ENCODE measurements at regions not wholly inside any gene's neighbourhood (a gene's known extent, or its start where the extent isn't known, plus 50 kb on each side); places are given as distances from the start of the nearest gene placed in this dataset.

DNA sequence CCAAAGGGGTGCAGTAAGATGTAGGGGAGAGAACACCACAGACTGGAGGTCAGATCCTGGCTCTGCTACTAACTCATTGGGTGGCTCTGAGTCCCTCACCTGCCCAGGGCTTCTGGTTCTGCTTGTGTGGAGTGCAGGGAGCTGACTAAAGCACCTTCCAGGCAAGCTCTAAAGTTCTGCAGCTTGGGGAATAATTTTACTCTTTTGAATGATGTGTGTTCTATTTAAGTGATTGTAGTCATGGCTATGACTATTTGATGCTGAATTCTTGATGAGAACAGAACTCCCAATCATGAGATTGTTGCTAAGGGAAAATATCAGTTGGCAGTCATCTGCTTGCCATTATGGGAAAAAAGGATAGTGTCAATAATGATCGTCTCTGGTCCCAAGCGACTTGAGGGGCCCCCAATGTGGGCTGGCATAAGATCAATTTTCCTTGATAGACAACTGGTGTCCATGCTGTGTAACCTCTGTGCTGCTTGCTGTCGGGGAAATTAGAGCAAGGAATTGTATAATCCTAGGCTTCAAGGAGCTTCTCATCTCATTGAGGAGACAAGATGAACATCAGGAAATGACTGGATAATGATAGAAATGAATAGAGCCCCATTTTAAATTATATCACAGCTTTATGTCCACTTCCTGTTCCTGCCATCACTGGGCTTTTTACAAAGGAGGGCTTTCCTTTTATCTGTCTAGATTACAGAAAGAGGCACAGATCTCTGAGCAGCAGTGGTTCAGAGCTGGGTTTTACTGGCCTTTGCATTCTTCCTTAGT lies 131.7 kb downstream of the SLC4A3 start:
- Mint-ChIP-seq H3K9me3 (peaks cover 2% of the 10 kb centered on the region), H3K27ac (no peak overlapping the region), H3K36me3 (ENCODE audit: low read depth) (no peaks in the 10 kb centered on the region), H3K4me3 (no peak overlapping the region), H3K27me3 (peaks cover 23% of the 10 kb centered on the region), H3K4me1 (ENCODE audit: low read depth) (no peaks in the 10 kb centered on the region)
- Histone ChIP-seq H3K4me1 (ENCODE audit: insufficient read depth, low read length) (no peaks in the 10 kb centered on the region), H3K27ac (ENCODE audit: low read depth in 1 of 2, low read length in 2 of 2) (no peak overlapping the region), H3K9me3 (ENCODE audit: control insufficient read depth in 1 of 2, insufficient read depth in 1 of 2, low read length in 2 of 2) (peaks cover 0 to 6% of the 10 kb centered on the region in 2 experiments), H3K27me3 (ENCODE audit: control insufficient read depth in 1 of 2, insufficient read depth in 2 of 2, low read length in 2 of 2) (no peaks in the 10 kb centered on the region), H3K36me3 (ENCODE audit: insufficient read depth, low read length) (no peaks in the 10 kb centered on the region), H3K4me3 (ENCODE audit: low read length) (no peak overlapping the region)
- ATAC-seq (ENCODE audit: poor library complexity) (no peak), DNase-seq (no peak)
- TF ChIP-seq, protein P1, sequence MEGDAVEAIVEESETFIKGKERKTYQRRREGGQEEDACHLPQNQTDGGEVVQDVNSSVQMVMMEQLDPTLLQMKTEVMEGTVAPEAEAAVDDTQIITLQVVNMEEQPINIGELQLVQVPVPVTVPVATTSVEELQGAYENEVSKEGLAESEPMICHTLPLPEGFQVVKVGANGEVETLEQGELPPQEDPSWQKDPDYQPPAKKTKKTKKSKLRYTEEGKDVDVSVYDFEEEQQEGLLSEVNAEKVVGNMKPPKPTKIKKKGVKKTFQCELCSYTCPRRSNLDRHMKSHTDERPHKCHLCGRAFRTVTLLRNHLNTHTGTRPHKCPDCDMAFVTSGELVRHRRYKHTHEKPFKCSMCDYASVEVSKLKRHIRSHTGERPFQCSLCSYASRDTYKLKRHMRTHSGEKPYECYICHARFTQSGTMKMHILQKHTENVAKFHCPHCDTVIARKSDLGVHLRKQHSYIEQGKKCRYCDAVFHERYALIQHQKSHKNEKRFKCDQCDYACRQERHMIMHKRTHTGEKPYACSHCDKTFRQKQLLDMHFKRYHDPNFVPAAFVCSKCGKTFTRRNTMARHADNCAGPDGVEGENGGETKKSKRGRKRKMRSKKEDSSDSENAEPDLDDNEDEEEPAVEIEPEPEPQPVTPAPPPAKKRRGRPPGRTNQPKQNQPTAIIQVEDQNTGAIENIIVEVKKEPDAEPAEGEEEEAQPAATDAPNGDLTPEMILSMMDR (IDR thresholded peaks at IDR 0.05): no peak
- intact Hi-C loops (cut with DNase I, micrococcal nuclease): no loop called here
- ChIA-PET POLR2A (no interaction called here), CTCF (no interaction called here)

DNA sequence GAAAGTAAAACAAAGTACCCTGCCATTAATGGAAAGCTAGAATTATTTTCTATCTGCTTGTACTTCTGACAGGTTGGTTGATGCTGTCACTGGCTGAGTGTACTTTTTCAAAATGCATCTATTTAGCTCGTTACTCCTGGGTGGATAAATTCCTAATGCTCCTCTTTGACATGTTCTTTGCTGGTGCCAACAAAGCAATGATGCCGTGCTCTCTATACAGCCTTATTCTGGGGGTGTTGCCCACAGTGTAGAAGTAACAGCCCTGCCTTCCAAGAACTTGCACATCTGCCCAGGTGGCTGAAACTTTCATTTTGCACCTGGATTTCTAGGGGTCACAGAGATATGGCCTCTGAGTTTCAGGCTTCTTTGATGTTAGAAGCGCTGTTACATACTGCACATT lies 132.4 kb downstream of the SLC4A3 start:
- CTCF ChIA-PET: no interaction called here
- Histone ChIP-seq H3K4me3 (ENCODE audit: low read length) (no peak overlapping the region), H3K4me1 (ENCODE audit: insufficient read depth, low read length) (no peaks in the 10 kb centered on the region), H3K27ac (ENCODE audit: low read depth in 1 of 2, low read length in 2 of 2) (no peak overlapping the region), H3K36me3 (ENCODE audit: insufficient read depth, low read length) (no peaks in the 10 kb centered on the region), H3K9me3 (ENCODE audit: control insufficient read depth in 1 of 2, insufficient read depth in 1 of 2, low read length in 2 of 2) (peaks cover 0 to 11% of the 10 kb centered on the region in 2 experiments), H3K27me3 (ENCODE audit: control insufficient read depth in 1 of 2, insufficient read depth in 2 of 2, low read length in 2 of 2) (no peaks in the 10 kb centered on the region)
- peaks cover 17% of the 10 kb centered on the region for H3K27me3 Mint-ChIP-seq
- ATAC-seq (ENCODE audit: poor library complexity) (no peak), DNase-seq (no peak)
- POLR2A ChIA-PET: no interaction called here
- H3K4me1 Mint-ChIP-seq (ENCODE audit: low read depth): no peaks in the 10 kb centered on the region
- H3K27ac Mint-ChIP-seq: no peak overlapping the region
- no peaks in the 10 kb centered on the region for H3K36me3 Mint-ChIP-seq (ENCODE audit: low read depth)
- H3K4me3 Mint-ChIP-seq: no peak overlapping the region
- intact Hi-C loops (cut with DNase I, micrococcal nuclease): no loop called here
- TF ChIP-seq, protein P1 (IDR thresholded peaks at IDR 0.05): no peak
- H3K9me3 Mint-ChIP-seq: peaks cover 2% of the 10 kb centered on the region

DNA sequence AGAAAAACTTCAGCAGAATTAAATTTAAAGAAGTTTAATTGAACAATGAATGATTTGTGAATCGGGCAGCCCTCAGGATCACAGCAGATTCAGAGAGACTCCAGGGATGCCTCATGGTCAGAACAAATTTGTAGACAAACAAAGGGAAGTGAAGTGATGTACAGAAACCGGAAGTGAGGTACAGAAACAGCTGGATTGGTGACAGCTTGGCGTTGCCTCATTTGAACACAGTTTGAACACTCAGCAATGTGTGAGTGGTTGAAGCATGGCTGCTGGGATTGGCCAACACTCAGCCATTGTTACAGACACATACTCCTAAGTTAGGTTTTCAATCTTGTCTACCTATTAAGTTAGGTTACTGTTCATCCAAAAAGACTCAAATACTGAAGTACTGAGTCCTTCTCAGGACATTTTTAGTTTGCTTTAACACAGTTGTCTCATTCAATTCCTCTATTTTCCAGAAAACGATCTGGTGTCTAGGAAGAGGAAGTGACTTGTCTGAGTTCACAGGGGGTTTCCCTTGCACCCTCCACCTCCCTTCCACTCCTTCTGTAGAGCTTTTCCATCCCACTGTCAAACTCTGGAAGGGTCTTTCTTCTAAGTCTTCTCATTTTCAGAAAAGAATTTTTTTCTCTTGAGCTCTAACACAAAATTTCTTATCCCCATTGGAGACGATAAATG lies 137.9 kb downstream of the SLC4A3 start:
- ChIA-PET POLR2A (no interaction called here), CTCF (no interaction called here)
- Histone ChIP-seq H3K4me3 (ENCODE audit: low read length) (no peak overlapping the region), H3K27me3 (ENCODE audit: control insufficient read depth in 1 of 2, insufficient read depth in 2 of 2, low read length in 2 of 2) (no peaks in the 10 kb centered on the region), H3K36me3 (ENCODE audit: insufficient read depth, low read length) (no peaks in the 10 kb centered on the region), H3K4me1 (ENCODE audit: insufficient read depth, low read length) (no peaks in the 10 kb centered on the region), H3K9me3 (ENCODE audit: control insufficient read depth in 1 of 2, insufficient read depth in 1 of 2, low read length in 2 of 2) (peaks cover 0 to 16% of the 10 kb centered on the region in 2 experiments), H3K27ac (ENCODE audit: low read depth in 1 of 2, low read length in 2 of 2) (no peak overlapping the region)
- Mint-ChIP-seq H3K36me3 (ENCODE audit: low read depth) (no peaks in the 10 kb centered on the region), H3K4me1 (ENCODE audit: low read depth) (no peaks in the 10 kb centered on the region), H3K4me3 (no peak overlapping the region), H3K27me3 (peaks cover 16% of the 10 kb centered on the region), H3K9me3 (no peaks in the 10 kb centered on the region), H3K27ac (no peak overlapping the region)
- TF ChIP-seq, protein P1 (IDR thresholded peaks at IDR 0.05): no peak
- ATAC-seq (ENCODE audit: poor library complexity) (no peak), DNase-seq (no peak)
- intact Hi-C loops (cut with DNase I, micrococcal nuclease): no loop called here
